HG02973 (cell line): ENCODE measurements at regions not wholly inside any gene's neighbourhood (a gene's known extent, or its start where the extent isn't known, plus 50 kb on each side); places are given as distances from the start of the nearest gene placed in this dataset.

ENCODE experiments used
- ATAC-seq: cut with Tn5 transposase; IDR thresholded peaks from one replicate; pipeline ENCODE4 v1.9.1; 2021; ENCODE audit warnings: moderate library complexity; ENCODE audit not compliant: unreplicated experiment

DNA sequence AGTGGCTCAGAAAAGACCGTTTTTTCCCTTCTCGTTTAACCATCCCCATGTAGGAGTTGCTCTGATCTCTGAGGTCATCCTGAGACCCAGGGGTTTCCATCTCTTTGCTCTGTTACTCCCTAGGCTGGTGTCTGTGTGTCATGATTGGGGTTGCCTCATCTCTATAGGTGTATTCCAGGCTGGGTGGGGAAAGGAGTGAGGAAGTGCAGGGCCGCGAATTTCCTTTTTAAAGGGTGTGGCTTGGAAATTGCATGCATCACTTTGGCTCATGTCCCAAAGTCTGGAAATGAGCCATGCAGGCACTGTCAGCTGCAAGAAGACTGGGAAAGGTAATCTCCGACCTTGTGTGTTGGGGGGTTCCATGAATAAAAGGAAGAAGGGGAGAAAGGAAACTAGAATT is 201.9 kb downstream of the AACS start:
- ATAC-seq = no peak

DNA sequence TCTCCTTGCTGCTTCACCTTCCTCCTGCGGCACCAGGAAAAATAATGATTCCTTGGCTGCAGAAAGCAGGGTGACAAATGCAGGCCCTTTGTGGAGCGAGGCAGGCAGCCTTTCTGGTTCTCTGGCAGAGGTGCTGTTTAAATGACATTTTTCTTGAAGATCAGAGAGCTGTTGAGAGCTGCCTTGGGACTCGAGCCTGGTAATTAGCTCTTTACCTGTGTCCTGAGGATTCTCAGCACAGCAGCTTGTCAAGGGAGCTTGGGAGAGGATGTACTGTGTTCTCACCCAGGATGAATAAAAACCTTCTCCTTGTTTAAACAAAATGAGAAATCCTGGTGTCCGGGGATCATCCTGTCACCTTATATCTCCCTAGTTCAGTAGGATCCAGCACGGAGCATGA is 204.0 kb downstream of the AACS start:
- no peak for ATAC-seq

DNA sequence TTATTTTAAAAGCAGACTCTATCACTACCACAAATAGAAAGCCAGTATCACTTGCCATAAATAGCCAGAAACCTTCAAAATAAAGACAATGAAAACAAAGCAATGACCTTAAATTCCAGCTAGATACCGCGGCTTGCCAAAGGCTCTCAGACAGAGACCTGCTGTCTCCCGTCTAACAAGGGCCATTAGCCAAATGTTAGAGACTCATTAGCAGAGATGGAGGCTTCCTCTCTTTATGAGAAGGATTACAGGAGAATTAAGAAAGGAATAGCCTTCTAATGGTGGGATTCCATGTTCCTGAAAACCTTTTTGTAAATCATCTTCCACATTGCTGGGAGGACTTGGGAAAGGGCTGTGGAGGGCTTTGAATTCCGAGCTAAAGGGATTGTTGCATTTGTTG is 206.7 kb downstream of the AACS start:
- ATAC-seq = no peak

DNA sequence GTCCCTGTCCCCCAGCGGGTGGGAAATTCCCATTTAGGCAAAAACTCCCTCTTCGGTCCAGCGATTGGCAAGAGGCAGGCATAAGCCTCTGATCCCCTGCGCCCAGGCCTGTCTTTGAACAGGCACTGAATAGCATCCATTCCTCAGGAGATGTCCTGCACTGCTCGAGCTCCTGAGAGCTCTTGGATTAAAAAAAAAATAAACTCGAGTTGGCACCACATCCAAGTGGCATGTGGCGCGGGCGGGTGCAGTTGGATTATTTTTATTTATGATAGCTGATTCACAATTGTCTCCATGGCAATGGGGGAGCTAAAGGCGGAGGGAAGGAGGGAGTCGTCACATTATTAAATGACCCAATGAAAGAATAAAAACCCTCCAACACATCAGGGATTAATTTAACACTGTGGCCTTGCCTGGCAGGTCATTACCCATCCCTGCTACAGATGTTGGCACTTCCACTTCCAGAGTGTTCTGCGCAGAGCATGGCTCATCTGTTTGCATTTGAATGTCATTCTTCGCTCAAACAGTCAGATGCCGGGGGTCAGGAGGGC is 207.2 kb downstream of the AACS start:
- ATAC-seq = no peak

DNA sequence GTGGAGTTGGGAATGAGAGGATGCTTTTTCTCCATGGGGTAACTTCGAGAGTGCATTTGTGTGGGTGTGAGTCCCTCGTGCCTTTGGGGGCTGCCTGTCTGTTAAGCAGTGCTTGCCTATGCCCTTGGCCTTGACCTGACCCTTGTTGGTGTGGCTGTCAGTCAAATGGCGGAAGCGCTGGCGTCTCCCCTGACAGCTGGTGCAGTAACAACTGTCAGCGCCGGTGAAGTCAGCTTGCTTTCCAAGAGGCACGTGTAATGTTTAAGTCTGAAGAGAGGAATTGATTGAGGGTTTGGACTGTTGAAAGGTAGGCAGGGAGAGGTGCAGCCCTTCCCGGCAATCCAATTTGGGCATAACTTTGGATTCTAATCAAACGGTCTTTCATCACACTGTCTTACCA is 211.3 kb downstream of the AACS start:
- no peak for ATAC-seq

DNA sequence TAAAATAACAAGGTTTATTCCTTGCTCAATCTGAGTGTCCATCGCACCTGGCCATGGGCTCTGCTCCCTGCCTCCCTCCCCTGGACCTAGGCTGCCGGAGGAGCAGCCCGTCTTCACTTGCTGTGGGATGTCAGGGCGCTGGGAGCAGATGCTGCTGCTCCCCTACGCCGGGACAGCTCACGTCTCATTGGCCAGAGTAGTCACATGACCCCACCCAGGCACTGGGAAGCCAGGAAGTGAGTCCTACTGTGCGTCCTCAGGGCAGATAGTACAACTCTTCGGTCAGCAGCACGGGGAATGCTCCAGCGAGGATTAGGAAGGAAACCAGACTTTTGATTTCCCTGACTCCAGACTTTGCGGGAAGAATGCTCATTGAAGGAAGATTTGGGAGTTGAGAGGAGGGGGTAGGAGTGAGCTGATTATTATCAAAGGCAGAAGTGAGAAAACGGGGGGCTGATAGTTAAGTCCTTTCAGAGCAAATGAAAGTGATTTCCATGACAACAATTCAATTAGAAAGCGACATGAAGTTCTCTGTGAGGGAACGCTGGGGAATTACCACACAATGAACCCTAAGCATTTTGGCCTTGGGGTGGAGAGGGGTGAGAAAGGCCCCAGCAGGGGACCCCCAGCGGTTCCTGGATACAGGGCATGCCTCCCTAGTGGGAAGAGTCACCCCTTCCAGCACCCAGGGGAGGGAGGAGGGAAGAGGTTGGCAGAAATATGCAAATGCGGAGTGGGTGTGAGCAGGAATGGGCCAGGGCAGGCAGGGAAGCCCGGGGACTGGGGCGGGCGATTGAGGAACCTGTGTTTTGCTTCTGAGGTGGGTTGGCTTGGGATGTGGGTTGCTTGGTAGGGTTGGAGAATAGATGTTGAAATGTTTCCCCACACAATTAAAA is 215.5 kb downstream of the AACS start:
- ATAC-seq = no peak

DNA sequence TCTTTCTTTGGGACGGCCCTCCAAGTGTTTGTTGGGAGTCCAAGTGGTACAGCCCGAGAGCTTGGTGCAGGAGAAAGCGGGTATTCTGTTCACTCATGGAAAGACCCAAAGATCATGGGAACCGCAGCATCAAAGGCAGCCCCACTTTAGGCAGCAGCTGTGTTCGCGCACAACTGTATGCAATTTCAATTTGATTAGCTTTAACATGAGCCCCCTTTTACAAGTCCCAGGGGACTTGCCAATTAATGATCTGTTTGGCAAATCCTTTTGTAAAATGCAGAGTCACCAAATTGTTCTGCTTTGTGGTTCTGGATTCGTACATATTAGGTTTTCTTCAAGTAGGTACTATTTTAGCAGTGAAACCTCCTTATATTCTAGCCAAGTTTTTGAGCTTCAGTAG is 217.7 kb downstream of the AACS start:
- no peak for ATAC-seq

DNA sequence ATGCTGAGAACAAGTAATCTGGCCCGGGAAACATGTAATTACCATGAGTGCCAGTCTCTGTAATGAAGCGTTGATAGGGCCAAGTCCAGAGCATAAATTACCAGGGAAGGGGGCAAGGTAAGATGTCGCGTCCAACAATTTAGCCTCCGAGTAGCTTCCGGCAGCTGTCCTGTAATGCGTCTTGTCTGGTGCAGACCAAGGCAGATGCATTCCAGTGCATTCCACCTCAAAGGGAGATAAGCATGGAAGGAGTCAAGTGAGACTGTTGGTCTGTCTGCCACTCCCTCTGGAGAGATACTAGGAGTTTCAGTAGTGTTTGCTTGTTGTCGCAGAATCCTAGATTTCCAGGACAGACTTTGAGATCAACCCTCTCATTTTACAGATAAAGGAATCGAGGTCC is 218.3 kb downstream of the AACS start:
- no peak for ATAC-seq

DNA sequence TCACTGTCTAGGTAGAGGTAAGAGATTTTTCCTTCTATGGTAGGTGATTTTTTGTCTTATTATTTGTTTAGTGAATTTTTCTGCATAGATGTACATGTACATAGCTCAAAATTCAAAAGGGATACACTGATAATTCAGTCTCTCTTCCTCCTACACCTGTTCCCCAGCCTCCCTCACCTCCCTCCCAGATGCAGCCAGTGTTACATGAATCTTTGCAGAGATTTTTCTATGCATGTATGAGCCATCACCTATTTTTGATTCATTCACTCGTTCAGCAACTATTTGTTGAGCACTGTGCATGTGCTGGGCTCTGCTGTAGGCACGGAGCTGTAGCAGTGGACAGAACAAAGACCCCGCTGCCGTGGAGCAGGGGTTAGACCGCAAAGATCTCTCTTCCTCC is 218.9 kb downstream of the AACS start:
- no peak for ATAC-seq

DNA sequence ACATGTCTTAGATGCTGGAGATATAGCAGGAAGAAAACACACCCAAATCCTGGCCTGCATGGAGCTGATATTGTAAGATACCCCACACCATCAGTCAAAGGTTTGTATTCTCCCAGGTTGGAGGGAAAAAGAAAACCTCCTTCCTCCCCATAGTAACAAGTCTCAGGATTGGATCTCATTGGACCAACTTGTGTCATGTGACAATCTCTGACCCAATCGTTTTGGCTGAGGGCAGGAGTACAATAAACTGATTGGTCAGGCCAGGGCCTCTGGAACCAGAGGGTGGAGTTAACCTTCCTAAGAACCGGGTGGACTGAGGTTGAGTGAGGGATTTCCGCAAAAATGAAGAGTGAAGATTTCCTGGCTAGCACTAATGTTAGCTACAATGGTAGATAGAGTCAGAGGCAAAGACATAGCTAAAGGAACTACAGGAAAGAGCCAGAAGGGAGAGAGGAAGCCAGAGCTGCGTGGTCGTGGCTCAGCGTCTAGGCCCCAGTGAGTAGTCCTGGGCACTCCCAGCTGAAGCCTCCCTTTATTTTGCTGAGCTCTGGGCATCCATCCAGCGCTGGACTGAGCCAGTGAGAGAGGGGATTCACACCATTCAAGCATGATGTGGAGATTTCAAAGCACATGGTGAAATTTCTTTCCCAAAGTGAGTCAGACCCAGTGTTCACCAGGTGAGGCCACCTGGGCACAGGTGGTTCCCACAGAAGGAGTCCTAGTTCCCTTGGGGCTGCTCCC is 219.9 kb downstream of the AACS start:
- ATAC-seq = no peak

DNA sequence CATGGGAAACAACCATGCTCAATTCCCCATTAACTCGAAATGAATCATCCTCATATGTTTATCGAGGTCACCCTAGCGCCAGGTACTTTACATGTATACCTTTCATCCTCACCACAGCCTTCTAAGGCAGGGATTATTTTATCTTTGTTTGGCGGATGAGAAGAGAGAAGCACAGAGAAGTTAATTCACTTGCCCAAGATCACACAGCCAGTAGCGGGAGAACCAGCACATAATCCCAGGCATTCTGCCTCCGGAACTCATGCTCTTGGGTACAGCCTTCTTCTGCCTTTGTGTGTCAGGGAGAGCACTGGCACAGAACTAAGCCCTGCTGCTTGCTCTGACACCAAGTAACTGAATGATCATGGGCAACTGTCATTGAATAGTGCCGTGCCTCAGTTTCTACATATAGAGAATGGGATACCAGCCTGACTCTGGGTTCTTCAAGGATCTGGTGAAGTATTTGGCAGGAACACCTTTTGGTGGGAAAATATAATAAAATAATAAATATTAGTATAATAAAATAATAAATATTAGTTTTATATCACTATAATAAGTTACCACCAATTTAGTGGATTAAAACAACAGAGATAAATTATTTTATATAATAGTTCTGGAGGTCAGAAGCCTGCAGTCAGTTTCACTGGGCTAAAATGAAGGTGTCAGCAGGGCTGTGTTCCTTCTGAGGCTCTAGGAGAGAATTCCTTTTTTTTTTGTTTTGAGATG is 220.9 kb downstream of the AACS start:
- no peak for ATAC-seq

DNA sequence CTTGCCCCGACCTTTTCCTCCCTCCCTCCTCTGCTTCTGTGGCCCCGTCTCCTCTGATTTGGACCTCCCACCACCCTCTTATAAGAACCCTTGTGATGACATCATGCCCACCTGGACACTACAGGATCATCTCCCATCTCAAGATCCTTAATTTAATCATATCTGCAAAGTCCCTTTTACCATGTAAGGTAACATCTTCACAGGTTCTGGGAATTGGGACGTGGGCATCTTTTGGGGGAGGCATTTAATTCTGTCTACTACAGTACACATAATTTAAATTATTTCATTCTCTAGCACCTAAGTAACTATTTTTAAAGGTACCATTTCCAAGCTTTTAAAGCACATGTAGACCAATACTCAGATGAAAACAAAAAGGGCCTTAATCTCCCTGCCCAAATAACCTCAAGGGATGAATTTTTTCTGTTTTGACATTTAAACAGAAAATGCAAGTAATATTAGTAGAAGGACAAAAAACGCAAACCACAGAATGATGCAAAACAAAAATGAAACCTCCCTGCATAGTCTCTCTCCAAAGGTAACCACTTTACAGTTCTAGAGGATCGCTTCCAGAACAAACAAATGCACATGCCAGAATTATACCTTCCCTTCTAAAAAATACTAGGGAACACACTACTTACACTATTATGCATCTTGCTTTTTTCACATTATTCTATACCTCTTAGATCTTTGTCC is 222.1 kb downstream of the AACS start:
- ATAC-seq = peak; percentile 82

DNA sequence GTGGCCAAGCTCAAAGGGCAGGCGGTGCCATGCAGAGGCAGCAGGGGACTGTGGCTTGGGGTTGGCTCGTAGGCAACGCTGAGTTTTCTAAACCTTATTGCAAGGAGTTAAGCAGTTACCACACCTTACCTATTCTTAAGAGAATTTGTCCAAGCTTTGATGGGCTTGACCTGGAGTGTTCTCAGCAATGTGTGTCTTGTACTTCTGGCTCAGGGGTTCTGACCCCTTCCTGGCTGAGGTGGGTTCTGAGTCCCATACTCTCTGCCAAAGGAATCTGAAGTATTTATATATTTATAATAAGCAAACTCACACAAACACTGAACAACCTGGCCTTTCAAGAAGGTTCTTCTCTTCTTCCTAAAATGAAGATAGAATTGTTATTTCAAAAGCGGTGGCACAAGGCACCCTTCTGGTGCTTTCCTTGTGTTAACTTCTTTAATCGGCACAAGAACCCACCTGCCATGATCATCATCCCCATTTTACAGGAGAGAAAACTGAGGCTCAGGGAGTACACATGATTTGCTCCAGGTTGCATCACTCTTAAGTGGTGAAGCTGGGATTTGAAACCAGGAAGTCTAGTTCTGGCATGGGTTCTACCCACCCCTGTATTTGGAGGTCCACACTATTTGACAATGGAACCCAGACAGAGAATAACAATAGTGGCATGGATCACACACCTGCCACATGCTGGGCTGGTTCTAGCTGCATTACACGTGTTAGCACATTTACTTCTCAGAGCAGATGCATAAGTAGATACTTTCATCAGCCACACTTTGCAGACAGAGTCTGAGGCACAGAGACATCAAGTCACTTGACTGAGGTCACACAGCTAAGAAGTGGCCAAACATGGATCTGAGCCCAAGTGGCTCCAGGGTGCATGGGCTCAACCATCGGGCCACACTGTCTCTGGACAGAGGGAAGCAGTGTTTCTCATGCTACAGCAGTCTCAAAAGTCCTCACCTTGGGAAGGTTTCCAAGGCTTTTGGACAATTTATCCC is 224.0 kb downstream of the AACS start:
- ATAC-seq = no peak

DNA sequence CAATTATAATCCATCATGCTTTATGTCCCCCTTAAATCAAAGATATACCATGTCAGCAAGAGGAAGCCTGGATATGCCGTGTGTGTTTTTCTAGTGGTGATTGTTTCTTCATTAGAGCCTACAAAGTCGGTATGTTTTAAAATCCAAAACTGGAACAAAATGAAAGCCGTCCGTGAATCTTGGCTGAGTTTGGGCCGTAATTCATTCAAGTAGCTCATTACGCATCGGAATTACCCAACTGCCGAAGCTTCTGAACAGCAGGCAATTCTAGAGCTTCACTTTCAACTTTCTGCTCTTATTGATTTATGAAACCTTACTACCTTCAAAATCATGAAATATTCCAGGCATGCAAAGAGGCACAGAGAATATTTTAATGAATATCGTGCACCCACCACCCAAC is 224.7 kb downstream of the AACS start:
- no peak for ATAC-seq

DNA sequence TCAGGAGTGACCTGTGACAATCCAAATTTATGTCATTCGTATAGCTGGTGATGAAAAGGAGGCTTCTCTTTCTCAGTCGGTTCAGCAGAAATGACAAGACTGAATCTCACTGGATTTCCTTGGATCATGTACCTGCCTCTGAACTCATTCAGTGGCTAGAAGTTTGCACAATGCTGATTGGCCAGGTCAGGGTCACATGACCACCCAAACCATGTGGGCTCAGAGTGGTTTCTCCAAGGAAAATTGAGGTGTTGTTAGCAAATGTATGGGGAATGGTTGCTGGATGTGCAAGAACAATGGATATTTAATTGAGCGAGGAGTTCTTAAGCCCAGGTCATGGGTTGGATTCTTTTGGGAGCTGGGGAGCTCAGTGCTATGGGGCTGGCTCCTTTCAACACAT is 227.5 kb downstream of the AACS start:
- ATAC-seq = no peak

DNA sequence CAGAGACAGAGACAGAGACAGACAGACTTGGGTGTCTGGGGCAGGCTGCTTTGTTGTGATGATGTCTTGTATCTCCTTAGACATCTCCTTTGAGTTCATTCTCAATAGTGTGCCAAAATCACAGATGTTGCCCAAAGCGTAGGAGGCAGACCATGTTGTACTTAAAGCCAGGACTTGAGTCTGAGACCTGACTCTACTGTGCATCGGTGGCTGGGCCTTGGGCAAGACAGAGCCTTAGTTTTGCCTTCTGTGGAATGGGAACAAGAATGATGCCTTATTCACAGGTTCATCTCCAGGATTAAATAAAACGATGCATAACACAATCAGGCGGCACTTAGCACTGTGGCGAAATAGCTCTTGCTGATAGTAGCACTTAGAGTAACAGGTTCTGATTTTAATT is 230.3 kb downstream of the AACS start:
- no peak for ATAC-seq

DNA sequence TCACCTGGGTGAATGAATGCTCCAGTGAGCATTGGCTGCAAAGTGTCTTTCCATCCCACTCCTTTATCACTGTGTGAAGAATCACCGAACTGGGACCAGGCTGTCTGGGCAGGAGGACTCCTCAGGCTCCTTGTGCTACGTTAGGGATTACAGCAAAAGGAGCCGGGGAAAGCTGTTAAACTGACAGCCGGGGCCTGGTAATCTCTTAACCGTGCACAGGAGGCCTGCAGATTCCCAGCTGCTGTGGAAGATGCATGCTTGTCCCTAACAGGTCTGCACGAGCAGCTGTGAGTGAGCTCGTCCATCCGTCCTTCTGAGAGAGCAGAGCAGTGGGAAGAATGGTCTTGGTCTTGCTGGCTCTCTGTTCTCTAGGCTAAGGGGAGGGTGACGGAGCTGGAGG is 231.5 kb downstream of the AACS start:
- no peak for ATAC-seq

DNA sequence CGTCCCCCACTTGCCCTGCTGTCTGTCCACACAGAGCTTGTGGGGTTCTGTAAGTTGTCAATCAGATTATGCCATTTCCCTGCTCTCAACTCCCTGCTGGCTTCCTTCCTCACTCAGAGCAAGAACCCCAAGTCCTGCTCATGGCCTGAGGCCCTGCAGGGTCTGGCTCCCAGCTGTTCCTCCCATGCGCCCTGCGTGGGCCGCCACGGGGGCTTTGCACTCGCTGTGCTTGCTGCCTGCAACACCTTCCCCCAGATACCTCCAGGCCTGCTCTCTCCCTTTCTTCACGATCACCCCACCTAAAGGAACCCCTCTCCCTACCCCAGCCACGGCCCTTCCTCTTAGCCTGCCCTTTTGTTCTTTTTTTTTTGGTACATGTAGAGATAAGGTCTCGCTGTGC is 234.6 kb downstream of the AACS start:
- ATAC-seq = no peak

DNA sequence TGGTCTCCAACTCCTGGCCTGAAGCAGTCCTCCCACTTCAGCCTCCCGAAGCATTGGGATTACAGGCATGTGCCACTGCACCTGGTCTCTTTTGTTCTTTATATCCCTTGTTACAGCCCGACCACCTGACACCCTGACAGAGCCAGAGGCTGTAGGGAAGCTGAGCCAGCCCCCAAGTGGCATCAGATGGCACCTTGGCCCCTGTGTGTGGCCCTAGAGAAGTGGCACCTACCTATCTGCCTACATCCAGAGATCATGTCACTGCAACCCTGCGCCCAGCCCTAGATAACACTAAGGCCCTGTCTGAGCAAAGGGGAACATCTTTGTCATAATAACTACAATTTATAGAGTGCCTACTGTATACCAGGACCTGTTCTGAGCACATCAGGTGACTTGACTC is 235.0 kb downstream of the AACS start:
- no peak for ATAC-seq

DNA sequence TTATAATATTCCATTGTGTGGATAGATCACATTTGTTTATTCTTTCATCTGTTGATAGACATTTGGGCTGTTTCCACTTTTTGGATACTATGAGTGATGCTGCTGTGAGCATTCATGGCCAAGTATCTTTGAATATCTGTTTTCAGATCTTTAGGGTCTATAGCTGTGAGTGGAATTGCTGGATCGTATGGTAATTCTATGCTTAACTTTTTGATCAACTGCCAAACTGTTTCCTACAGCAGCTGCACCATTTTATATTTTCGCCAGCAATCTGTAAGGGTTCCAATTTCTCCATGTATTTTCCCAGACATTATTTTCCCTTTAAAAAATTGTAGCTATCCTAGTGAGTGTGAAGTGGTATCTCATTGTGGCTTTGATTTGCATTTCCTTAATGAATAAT is 238.1 kb downstream of the AACS start:
- no peak for ATAC-seq
